ENCODE measurements at regions not wholly inside any gene's neighbourhood (a gene's known extent, or its start where the extent isn't known, plus 50 kb on each side); places are given as distances from the start of the nearest gene placed in this dataset.

DNA sequence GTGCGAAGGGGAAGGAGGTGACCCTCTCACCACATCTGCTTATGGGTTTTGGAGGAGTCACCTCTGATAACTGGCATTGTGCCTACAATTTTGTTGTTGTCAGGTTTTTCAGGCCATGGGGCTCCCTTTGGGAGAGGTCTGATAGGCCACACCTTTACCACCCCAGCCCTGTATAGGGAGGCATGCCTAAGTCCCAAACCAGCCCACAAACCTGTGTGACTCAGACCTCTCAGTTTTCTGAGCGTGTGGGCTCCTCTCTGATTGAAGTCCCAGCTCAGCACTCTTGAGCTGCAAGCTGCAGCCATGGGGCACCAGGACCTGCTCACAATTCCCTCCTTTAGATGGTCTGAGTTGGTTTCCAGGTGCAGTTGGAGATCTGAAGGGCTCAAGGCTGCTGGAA, 1429.3 kb upstream of the TMEM132C start:
- no peak for DNase-seq

GRCh38 chr12:126843915-126844669, 1422.9 kb upstream of the TMEM132C start:
- DNase-seq = no peak

- no peak for DNase-seq
These were observed 1419.9 kb upstream of the TMEM132C start for GRCh38 chr12:126847005-126847629.

- no peak for DNase-seq
These were observed 1411.2 kb upstream of the TMEM132C start for GRCh38 chr12:126855768-126856167.

GRCh38 chr12:126856958-126857357, 1410.0 kb upstream of the TMEM132C start:
- no peak for DNase-seq

- no peak for DNase-seq
These were observed 1408.4 kb upstream of the TMEM132C start for GRCh38 chr12:126858560-126858959.

- no peak for DNase-seq
These were observed 1406.8 kb upstream of the TMEM132C start for GRCh38 chr12:126860210-126860609.

DNA sequence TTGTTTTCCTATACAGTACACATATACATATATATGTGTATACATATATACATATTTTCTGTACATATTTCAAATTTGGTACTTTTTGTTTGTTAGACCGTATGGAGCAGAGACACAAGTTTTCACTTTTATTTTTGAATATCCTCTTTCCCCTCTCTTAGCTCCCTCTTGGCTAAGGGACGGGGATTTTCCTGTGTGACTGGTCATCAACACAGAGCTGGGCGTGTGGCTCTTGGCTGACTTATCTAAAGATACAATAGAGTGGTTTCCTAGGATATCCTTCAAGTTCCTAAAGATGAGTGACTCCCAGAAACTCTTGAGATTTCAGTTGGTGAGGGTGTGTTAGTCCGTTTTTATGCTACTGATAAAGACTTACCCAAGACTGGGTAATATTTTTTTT, 1404.5 kb upstream of the TMEM132C start:
- no peak for DNase-seq

GRCh38 chr12:126869644-126870043, 1397.3 kb upstream of the TMEM132C start:
- no peak for DNase-seq

GRCh38 chr12:126873701-126874100, 1393.3 kb upstream of the TMEM132C start:
- no peak for DNase-seq

- DNase-seq = peak; percentile 1
These were observed 1392.4 kb upstream of the TMEM132C start for GRCh38 chr12:126874427-126875026.

GRCh38 chr12:126879842-126880241, 1387.1 kb upstream of the TMEM132C start:
- DNase-seq = no peak

DNA sequence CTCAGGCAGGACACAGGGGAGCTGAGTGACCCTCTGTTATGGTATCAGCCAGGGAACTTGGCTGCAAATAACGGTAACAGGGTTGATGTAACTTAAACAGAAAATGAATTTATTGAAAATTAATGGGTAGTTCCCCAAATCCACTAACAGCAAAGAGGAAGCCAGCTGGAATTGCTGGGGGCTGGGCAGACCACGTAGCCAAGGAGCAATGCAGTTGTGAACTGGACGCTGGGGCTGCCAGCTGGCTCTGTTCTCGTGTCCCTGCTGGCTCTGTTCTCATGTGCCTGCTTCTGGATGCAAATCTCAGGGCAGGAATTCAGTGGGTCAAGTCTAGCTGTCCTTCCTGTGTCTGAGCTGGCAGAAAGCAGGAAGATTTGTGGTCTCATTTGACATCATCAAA, 1383.3 kb upstream of the TMEM132C start:
- no peak for DNase-seq

- DNase-seq = no peak
These were observed 1377.5 kb upstream of the TMEM132C start for GRCh38 chr12:126889501-126889900.

- DNase-seq = no peak
These were observed 1376.9 kb upstream of the TMEM132C start for GRCh38 chr12:126890097-126890496.

DNA sequence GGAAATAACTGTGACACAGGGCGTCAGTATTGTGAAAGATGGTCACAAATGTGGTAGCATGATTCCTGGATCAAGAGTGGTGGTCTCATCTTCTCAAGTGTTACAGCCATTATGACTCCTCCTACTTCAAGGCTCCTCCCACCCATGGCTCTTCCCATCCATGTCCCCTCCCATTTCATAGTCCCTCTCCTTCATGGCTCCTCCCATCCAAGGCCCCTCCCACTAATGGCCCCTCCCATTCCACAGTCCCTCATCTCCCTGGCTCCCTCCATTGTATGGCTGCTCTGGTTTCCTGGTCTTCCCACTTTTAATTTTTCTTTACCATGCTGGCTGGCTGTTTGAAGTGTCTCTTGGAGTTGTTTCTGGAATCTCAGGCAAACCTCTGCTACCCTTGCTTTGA, 1375.2 kb upstream of the TMEM132C start:
- DNase-seq = no peak

- DNase-seq = no peak
These were observed 1370.7 kb upstream of the TMEM132C start for GRCh38 chr12:126895951-126896913.

DNA sequence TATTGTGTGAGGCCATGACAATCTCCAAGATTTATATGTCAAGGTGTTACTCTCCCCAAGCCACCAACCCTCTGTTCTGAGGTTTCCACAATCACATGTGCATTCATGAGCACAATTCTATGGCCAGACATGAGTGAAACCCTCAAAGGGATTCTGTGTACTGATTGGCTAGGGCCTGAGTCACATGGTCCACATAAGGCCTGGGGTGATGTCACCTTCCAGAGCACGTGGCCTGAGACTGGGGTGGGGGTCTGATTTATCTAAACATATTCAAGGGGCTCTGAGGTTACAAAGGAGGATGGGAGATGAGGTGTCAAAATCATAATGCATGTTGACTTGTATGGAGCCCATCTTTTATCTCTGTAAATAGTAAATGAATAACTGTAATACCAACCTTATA, 1369.9 kb upstream of the TMEM132C start:
- no peak for DNase-seq

DNA sequence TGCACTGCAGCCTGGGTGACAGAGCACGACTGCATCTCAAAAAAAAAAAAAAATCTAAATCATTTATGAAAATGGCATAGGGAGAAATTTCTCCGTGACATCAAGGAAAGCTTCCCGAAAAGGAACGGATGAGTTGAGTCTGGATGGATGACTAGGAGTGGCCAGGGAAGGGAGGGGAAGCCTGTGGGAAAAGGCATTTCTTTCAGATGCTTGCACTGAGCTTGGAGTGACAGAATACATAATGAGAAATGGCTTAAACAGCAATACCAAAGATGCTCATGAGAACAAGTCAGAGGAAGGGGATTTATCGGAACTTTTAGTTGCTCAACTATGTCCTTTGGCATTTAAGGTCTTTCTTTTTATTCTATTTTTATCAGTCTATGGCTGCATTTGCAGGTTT, 1369.2 kb upstream of the TMEM132C start:
- no peak for DNase-seq

- no peak for DNase-seq
These were observed 1368.4 kb upstream of the TMEM132C start for GRCh38 chr12:126898562-126898961.

GRCh38 chr12:126899926-126900792, 1366.8 kb upstream of the TMEM132C start:
- DNase-seq = no peak

Measured in NCI-H1417 treated with DMSO at 0.1 percent for 48 hours (cell line).